NCI-H146 (cell line): ENCODE measurements at regions not wholly inside any gene's neighbourhood (a gene's known extent, or its start where the extent isn't known, plus 50 kb on each side); places are given as distances from the start of the nearest gene placed in this dataset.

Source experiments
- DNase-seq: peaks from one replicate; lab custom pipeline; 2025; lab: John Stamatoyannopoulos, UW

GRCh38 chr13:83333614-83334388 is 548.5 kb downstream of the SLITRK1 start:
- DNase-seq: no peak

- DNase-seq: no peak
Measured at GRCh38 chr13:83332751-83333150, 549.5 kb downstream of the SLITRK1 start.

GRCh38 chr13:83327091-83327490 is 555.2 kb downstream of the SLITRK1 start:
- DNase-seq: no peak

GRCh38 chr13:83325125-83325853 is 557.0 kb downstream of the SLITRK1 start:
- DNase-seq: no peak

- no peak for DNase-seq
Measured at GRCh38 chr13:83311886-83312577, 570.2 kb downstream of the SLITRK1 start.

GRCh38 chr13:83298617-83299016 is 583.7 kb downstream of the SLITRK1 start:
- DNase-seq: no peak

GRCh38 chr13:83297586-83298290 is 584.5 kb downstream of the SLITRK1 start:
- no peak for DNase-seq

GRCh38 chr13:83295686-83296085 is 586.6 kb downstream of the SLITRK1 start:
- DNase-seq: no peak

- DNase-seq: no peak
Measured at GRCh38 chr13:83286737-83287136, 595.5 kb downstream of the SLITRK1 start.

- no peak for DNase-seq
Measured at GRCh38 chr13:83281654-83282053, 600.6 kb downstream of the SLITRK1 start.

- DNase-seq: no peak
Measured at GRCh38 chr13:83274679-83275078, 607.6 kb downstream of the SLITRK1 start.

GRCh38 chr13:83272652-83273240 is 609.5 kb downstream of the SLITRK1 start:
- no peak for DNase-seq

GRCh38 chr13:83272076-83272475 is 610.2 kb downstream of the SLITRK1 start:
- no peak for DNase-seq

GRCh38 chr13:83265279-83265678 is 617.0 kb downstream of the SLITRK1 start:
- DNase-seq: no peak

- no peak for DNase-seq
Measured at GRCh38 chr13:83248751-83249150, 633.5 kb downstream of the SLITRK1 start.

GRCh38 chr13:83232626-83233025 is 649.6 kb downstream of the SLITRK1 start:
- no peak for DNase-seq

GRCh38 chr13:83229574-83230305 is 652.5 kb downstream of the SLITRK1 start:
- DNase-seq: no peak

- no peak for DNase-seq
Measured at GRCh38 chr13:83223546-83223945, 658.7 kb downstream of the SLITRK1 start.

- DNase-seq: no peak
Measured at GRCh38 chr13:83221813-83222241, 660.4 kb downstream of the SLITRK1 start.

GRCh38 chr13:83221256-83221655 is 661.0 kb downstream of the SLITRK1 start:
- DNase-seq: no peak

GRCh38 chr13:83220241-83220640 is 662.0 kb downstream of the SLITRK1 start:
- no peak for DNase-seq
